Dermis blood vessel endothelial cell (primary cell): ENCODE measurements at regions not wholly inside any gene's neighbourhood (a gene's known extent, or its start where the extent isn't known, plus 50 kb on each side); places are given as distances from the start of the nearest gene placed in this dataset.

ENCODE experiments used
- DNase-seq: peaks from one replicate; pipeline ENCODE4 v3.0.0; 2010

DNA sequence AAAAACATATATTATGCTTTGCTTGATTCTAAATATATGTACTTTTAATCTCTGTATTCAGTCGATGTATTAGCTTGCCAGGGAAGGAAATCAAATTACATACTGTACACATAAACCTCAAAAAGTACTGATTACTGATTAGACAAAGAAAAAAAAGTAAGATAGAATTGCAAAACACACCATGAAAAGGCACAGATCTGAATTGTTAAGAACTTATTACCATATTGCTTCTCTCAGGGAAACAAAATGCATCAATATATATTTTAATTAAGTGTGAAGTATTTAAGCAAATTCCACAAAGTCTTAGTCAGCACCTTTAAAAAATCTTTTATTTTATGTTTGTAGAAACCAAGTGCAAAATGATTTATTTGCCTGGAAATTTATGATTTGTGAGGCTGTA lies 309.3 kb downstream of the RNF144A start:
- DNase-seq = no peak

DNA sequence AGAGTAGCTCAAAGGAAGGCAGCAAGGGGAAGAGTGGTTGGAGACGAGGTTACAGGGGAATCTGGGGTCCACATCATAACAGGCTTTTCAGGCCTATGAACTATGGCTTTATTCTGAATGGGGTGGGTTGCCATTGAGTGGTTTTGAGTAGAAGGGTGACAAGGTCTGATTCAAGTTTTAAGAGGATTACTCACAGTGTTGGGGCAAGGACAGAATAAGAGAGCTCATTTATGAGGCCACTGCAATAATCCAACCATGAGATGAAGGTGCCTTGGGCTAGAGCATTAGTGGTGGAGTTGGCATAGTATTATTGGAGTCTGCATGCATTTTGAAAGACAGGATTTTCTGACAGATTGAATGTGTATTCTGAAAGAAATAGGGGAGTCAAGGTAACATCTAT lies 315.9 kb downstream of the RNF144A start:
- DNase-seq = no peak

DNA sequence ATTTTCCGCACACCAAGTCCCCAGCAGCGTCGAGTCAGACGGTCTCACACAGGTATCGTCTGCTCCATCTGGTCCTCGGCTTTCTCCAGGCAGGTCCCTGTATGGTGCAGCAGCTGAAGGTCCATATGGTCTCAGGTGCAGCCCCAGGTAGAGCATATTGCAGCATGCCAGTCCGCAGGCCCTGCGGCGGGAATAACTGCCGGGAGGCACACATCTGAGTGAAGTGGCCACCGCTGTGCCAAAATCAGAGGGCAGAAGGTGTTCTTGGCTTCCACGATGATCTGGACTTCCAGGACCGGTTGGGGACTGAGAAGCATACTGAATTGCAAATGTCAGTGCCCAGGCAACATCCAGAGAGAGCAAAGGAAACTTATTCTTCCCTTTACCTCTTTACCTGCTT lies 320.3 kb downstream of the RNF144A start:
- DNase-seq = no peak

DNA sequence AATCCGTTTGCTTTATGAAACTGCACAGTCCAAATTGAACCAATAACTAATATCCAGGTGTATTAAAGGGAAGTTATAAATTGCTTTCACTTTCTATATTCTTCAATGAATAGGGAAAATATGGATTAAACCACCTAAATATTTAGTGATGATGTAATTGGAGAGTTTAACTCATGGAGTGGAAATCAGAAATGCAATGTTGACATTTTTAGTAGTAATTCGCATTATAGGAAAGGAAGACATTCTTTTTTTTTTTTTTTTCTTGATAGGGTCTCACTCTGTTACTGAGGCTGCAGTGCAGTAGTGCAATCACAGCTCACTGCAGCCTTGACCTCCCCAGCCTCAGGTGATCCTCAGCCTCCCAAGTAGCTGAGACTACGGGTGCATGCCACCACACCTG lies 321.9 kb downstream of the RNF144A start:
- DNase-seq = no peak

DNA sequence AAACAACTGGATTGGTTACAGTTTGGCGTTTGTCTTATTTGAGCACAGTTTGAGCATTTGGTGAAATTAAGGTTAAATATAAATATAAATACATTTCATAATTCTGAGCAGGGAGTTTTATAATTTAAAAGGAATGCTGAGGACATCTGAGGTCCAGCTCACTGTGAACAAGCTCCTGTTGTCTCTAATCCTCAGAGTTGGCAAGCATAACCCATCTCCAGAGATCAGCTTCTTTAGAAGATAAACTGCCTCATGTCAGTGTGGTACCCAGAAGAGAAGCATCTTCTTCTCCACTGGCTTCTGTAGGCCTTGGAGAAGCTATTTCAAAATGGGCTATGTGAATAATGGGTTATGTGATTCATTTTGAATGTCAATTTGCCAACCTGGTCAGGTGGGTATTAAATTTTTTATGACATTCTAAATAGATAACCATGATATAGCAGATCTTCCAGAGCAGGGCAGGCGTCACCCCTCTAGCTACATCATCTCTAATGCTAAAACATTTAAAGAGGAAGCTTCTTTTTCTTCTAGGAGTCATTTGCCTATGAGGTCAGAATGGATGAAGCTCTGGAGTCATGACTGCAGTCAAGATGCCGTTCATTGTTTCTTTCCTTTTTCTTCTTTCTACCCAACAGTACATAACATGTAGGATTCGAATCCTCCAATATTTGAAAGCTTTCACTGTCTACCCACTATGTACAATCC lies 324.0 kb downstream of the RNF144A start:
- no peak for DNase-seq

DNA sequence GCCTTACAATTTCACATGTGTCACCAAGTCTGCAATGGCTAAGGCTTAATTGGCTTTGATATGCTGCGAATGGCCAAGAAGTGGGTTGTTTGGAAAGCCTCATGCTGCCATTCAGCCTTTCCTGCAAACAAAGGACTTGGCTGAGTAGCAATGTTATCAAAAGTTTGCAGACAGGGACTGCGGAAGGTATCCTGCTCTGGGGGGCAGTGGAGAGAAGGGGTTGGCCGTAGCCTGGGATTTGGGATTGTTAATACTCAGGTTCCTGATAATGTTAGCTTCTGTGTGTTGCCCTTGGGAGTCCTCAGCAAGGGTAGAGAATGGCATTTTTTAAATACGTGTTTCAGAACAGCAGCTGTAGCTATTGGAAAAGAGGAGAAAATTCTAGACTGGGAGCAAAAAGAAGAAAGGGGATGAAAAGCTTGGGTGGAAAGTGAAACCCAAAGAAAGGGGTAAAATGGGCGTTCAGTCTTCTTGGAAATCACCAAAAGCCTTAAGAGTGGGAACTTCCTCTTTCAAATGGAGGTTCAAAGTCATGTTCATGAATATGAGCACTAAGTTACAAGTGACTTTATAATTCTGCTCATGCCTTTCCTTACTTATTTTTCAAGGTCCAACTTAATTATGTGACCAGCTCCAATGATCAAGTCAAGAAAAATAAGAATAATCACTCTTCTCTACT lies 325.1 kb downstream of the RNF144A start:
- no peak for DNase-seq

DNA sequence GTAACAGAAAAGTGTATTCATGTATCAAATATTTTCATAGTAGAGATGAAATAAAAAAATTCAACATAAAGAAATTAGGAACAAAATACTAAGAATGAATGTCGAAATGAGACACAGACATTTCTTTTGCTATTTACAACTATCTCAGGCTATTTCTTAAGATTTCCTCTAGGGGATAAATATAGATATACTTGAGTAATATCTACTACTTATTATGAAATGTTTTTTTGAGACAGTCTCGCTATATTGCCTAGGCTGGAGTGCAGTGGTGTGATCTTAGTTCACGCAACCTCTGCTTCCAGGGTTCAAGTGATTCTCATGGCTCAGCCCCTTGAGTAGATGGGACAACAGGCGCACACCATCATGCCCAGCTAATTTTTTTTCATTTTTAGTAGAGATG lies 326.1 kb downstream of the RNF144A start:
- no peak for DNase-seq

DNA sequence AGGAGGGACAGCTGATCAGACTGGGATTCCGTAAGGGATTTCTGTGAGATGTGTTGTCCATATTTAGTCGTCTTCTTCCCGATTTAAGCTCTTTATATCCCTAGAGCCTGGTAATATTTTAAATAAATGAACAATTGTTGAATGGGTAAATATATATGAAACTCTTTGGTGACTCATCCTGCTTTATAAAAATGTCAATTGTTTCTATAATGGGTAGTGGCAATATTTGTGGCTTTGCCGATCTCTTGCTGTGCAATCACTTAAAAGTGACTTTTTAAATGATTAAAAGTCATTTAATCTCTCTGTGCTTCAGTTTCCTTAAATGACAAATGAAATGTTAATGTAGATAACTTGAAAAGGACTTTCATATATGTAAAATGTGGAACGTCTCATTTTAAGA lies 339.2 kb downstream of the RNF144A start:
- DNase-seq = no peak

DNA sequence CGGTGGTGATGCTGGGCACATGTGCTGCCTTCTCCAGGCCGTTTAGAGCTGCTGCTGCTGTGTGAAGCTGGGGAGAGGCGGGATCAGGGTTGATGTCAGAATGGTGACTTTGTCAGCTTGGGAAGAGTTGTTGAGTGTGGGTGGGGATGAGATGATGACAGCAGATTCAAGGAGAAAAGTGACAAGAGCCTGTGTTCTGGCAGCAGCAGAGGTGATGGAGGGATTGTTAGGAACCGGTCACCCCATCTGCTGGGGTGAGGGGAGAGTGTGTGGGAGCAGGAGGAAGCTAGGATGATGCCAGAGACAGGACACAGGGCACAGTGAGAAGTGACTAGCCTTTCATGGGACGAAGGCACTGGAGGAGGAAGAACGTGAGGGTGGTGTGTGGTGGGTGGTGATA lies 345.5 kb downstream of the RNF144A start:
- DNase-seq = no peak

DNA sequence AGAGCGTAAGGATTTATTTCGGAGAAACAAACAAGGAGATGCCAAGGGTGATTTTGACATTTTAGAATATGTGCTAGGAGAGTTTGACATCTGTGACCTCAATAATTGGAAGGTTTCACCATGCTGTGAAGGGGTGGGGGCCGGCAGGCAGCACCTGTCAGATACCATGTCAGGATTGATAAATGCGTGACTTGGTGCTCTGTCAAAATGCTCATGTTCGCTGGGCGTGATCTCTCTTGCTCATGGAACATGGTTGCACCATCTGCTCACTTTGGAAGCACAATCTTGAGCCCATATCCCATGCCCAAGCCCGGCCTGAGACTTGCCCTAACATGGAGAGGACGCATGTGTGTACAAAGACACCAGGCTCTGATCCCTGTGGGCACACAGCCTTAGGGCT lies 347.6 kb downstream of the RNF144A start:
- DNase-seq = no peak

DNA sequence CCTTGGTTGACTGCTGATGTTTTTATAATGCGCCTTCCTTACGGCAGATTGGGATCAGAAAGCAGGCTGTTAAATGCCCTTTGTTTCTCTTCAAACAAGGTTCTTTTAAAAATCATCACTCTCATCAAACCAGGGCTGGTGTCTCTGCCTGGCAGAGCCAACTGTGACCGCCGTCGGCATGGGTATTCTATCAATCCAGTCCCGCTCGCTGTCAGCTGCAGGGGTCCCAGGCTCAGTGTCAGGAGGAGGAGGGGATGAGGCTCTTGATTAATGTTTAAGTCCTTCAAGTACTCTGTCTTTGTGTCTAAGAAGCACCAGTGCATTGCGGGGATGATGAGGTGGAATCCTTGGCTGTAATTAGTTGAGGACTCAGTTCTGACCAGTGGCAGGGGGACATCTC lies 348.1 kb downstream of the RNF144A start:
- DNase-seq = no peak

DNA sequence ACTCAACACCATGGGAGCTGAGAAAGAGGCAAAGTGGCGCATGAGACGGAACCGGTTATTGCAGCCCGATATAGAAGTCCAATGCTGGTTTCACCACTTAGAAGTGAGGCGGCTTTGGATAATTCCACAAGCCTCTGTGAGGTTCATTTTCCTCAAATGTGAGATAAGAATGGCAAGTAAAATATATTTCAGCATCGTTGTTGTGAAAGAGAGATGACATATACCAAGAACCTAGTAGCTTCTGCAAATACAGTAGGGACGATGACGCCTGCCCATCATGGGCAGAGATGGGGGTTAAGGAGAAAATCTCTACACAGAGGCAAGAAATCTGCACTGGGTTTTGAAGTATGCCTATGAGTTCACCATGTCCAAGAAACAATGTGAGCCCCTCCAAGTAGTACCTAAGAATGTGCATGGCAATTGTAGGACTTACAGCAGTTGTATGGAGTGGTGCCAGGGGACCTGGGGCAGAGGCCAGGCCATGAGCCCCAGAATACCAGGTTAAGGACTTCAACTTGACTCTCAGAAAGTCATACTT lies 352.0 kb downstream of the RNF144A start:
- no peak for DNase-seq

DNA sequence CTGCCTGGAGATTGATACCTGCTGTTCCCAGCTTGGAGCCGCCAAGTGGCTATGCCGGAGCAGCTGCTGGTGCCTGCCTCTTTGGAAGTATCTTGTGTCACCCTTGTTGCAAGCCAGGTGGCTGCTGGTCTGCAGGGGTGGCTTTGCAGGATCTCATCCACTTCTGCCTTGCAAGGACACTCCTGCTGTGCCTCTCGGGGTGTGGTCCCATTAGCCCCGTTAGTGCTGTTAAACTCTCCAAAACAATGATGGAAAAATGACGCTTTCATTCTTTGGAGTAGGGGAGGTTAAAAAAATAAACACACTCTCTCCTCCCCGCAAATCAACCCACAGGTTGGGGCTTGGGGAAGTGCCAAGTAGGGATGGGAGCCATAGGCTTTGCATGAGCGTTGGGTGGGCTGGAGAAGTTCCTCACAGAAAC lies 352.8 kb downstream of the RNF144A start:
- no peak for DNase-seq

DNA sequence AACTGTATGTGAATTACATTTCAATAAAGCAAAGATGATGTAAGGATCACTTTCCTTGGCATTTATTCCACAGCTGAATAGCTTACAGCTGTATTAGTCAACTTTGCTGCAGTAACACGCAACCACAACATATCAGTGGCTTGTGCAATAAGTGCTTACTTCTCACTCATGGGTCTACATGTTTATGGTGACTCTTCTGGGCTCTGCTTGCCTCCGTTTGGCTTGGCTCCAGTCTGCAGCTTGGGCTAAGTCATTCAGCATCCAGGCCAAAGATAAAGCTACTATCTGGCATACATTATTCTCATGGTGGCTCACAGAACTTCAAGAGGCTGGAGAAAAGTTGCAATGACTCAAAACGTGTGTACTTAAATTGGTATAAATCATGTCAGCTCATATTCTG lies 355.0 kb downstream of the RNF144A start:
- DNase-seq = no peak

DNA sequence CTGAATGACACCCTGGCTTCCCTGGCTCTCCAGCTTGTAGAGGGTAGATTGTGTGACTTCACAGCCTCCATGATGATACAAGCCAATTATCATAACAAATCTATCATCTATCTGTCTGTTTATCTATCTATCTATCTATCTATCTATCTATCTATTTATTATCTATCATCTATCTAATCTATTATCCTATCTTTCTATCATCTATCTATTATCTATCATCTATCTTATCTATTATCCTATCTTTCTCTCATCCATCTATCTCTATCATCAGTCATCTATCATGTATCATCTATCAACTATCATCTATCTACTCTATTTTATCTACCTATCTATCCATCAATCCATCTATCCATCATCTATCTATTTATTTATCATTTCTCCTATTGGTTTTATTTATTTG lies 361.8 kb downstream of the RNF144A start:
- DNase-seq = no peak

DNA sequence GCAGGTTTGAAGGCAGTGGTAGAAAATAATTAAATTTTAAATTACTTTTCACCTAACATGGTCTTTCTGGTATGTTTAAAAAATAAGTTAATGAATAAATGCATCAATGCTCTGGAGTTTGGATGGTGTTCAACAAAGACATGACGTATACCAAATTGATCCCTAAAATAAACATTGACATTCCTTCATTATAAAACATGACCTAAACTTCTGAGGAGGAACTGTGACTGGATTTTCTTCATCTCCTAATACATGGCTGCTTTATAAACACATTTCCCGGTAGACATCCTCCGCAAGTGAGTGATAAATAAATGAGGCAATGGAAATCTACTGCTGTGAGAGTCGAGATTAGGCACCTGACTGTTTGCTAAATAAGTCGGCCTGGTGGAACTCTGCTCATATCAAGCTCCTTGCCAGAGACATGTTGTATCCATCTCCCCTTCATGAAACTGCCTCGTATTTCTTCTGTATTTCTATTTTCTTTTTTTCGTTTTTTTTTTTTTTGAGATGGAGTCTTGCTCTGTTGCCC lies 362.3 kb downstream of the RNF144A start:
- no peak for DNase-seq

DNA sequence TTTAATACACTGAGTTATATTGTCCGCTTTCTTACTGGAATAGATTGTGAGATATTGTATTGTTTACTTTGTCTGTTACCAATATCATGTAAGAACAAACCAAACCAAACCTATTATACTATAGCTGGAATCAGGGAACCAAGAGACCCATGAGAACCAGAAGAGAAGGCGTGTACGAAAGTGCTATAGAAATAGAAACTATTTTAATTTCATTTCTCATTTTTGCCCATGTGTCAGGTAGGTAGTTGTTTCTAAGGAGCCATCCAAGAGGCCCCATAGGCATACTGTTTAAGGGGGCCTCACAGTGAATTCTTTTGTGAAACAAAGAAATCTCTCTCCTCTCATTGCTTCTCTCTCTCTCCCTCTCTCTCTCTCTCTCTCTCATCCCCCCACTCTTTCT lies 363.6 kb downstream of the RNF144A start:
- DNase-seq = no peak

DNA sequence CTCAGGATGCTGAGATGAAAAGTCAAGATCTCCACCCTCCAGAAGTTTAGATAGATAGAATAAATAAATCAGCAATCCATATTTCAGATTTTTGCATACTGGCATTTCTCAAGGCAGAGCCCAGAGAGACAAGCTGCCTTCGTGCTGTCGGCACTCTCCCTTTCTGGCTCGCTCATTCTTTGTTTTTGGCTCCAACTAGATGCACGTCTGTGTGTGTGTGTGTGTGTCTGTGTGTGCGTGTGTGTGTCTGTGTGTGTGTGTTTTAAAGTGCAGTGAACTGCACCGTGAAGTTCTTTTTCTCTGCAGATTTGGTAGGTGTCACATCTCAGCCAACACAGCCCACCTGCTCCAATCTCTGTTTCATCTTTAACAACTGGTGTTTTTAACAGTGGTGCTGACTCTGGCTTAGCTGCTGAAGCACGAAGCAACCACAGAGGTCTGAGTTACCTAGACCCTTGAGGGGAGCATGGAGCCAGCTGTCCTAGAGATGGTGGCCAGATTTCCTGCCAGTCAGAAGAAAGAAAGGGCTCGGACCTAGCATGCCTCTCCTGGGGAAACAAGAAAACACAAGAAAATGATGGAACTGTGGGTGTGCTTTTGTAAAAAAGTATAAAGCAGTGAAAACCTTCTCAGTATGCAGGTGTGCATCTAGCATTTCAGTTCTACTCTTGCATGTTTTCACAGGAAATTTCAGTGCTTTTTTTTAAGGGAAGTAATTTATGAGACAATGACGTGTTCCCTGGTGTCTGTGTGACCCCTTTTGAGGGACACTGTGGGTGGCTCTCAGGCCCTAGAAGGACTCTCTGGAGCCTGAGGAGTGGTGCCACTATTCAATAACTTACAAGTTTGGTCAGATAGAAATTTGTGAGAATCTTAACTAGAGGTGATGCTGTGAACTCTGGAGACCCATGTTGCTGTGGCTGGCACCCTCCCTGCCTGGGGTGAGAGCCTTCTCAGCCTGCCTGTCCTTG lies 364.3 kb downstream of the RNF144A start:
- DNase-seq = no peak

DNA sequence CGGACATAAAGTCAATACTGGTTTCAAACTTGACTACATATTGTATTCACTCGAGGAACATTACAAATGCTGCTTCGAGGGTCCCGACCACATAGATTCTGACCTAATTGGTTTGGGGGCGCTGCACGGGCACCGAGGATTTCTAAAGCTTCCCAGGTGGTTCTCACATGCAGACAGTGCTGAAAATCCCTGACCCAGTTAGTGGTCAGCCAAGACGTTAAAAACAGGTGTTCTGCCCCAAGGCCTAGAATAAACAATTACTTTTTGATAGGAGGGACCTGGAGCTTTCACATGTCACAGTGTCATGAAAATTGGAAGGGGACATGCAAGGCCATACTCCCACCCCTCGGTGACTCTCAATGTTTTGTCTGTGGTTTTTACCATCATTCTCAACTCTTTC lies 368.9 kb downstream of the RNF144A start:
- no peak for DNase-seq

DNA sequence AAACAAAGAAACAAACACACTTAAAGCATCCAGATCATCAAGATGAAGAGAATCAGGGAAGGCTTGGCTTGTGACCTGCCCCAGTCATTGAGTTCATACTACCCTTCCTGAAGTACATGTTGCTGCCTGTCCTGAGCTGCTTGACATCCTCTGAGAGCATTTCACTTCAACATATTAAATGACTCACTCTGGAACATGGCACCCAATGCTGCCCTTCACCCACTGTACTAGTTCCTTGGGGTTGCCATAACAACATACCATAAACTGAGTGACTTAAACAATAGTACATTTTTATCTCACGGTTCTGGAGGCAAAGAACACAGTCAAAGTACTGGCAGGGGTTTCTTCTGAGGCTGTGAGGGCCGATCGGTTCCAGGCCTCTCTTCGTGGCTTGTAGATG lies 371.3 kb downstream of the RNF144A start:
- no peak for DNase-seq

DNA sequence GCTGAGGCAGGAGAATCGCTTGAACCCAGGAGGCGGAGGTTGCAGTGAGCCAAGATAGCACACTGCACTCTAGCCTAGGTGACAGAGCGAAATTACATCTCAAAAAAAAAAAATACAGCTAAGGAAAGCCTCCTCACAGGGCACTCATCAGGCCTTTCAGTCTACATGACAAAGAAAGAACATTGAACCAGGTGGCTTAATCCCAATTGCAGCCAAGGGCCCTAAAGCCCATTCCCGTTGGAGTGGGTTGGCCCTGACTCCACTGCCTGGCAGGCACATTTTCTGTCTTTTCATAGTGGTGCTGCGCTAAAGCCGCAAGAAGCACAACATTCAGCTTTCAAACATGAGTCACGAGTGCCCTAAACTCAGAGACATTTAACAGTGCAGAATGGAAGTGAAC lies 372.5 kb downstream of the RNF144A start:
- no peak for DNase-seq

DNA sequence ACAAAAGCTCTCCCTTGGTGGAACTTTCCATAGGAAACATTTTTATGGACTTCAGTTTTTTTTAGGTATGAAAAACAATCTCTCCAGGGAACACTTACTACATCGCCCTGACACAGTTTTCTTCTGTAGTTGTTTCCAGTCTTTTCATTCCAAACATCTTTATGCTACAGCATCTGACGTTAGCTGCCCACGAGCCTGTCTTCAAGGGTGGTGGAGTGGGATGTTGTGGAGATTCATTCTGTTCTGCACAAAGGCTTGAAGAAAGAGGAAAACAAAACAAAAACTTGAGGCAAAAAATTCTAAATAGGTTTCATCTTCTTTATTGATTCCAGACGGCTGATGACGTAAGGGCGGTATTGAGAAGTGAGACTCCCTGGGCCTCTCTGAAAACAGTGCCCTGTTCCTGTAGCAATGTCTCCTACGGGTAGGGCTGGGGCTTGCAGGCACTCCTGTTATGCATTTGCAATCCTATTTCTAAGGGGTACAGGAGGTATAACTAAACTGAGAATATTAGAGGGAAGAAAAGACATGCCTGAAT lies 375.0 kb downstream of the RNF144A start:
- no peak for DNase-seq

DNA sequence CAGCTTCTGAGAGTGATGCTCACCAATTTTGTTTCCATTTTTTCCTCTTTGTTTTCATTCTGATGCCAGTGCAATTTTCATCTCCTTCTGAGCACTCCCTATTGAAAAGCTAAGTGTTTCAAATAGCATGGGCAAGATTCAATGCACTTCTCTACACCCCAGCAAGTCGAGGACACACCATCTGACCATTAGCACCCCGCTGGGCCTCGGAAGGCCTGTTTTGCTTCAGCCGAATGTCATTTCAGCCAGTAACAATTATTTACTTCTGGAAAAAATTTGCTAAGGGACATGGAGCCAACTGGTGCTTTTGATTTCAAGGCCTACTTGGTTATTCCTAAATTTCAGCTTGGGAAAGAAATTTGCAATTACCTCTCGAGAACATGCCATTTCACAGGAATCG lies 392.4 kb downstream of the RNF144A start:
- no peak for DNase-seq
